PC-3 (cell line): ENCODE measurements at regions not wholly inside any gene's neighbourhood (a gene's known extent, or its start where the extent isn't known, plus 50 kb on each side); places are given as distances from the start of the nearest gene placed in this dataset.

Experiments used
- ATAC-seq: fragments of 200-7000 bp; cut with Tn5 transposase; 2 replicates; pipeline ENCODE4 v1.9.1; 2020; ENCODE audit warnings: mild to moderate bottlenecking, moderate library complexity
- BruUV-seq: library from RNA; stranded (reverse); fragments of 400-500 nt; replicated peaks from 2 replicates; lab custom pipeline; 2021; lab: Mats Ljungman, UMichigan
- CTCF ChIA-PET: fragments of 300-600 bp; sonication (Branson Sonifier 250); formaldehyde crosslinking; loops from one replicate; lab custom pipeline; 2022; ENCODE audit warnings: antibody characterized with exemption; lab: Charles Lee
- POLR2A ChIA-PET: fragments of 300-600 bp; sonication (Branson Sonifier 250); formaldehyde crosslinking; loops from one replicate; lab custom pipeline; 2022; ENCODE audit warnings: antibody characterized with exemption; ENCODE audit not compliant: unreplicated experiment; lab: Charles Lee
- DNase-seq: peaks from one replicate; pipeline ENCODE4 v3.0.0-alpha.2; 2015
- H2AFZ ChIP-seq: fragments of 300-600 bp; sonication (generic); 2 replicates; pipeline ENCODE4 v1.6.0; 2016; ENCODE audit warnings: antibody characterized with exemption, low read length
- H3F3A ChIP-seq: fragments of 300-600 bp; sonication (generic); one replicate; pipeline ENCODE4 v1.6.0; 2017; ENCODE audit warnings: antibody characterized with exemption, low read length, control low read depth, mild to moderate bottlenecking; ENCODE audit not compliant: unreplicated experiment
- H3K27ac ChIP-seq: fragments of 300-600 bp; sonication (generic); 2 replicates; pipeline ENCODE4 v1.5.1; 2016; ENCODE audit warnings: mild to moderate bottlenecking, low read length
- H3K27me3 ChIP-seq: fragments of 300-600 bp; sonication (generic); 2 replicates; pipeline ENCODE4 v1.6.1; 2016; ENCODE audit warnings: low read length, mixed read lengths
- H3K36me3 ChIP-seq: fragments of 300-600 bp; sonication (generic); 2 replicates; pipeline ENCODE4 v1.6.1; 2016; ENCODE audit warnings: low read depth, mixed run types, low read length, mixed read lengths
- H3K4me1 ChIP-seq: fragments of 300-600 bp; sonication (generic); 2 replicates; pipeline ENCODE4 v1.5.1; 2016; ENCODE audit warnings: low read length; ENCODE audit not compliant: insufficient read depth
- H3K4me2 ChIP-seq: fragments of 300-600 bp; sonication (generic); 2 replicates; pipeline ENCODE4 v1.6.0; 2016; ENCODE audit warnings: low read length
- H3K4me3 ChIP-seq: fragments of 300-600 bp; sonication (generic); 2 replicates; pipeline ENCODE4 v1.5.1; 2016; ENCODE audit warnings: mild to moderate bottlenecking, low read length, mixed read lengths
- H3K79me2 ChIP-seq: fragments of 300-600 bp; sonication (generic); 2 replicates; pipeline ENCODE4 v1.6.1; 2017; ENCODE audit warnings: low read length, mixed read lengths
- H3K9ac ChIP-seq: fragments of 300-600 bp; sonication (generic); 2 replicates; pipeline ENCODE4 v1.6.0; 2016; ENCODE audit warnings: mild to moderate bottlenecking, low read length
- H3K9me2 ChIP-seq: fragments of 300-600 bp; sonication (generic); replicated peaks from 2 replicates; pipeline ENCODE4 v1.6.1; 2016; ENCODE audit warnings: mixed run types, low read length, mixed read lengths
- H3K9me3 ChIP-seq: fragments of 300-600 bp; sonication (generic); 2 replicates; pipeline ENCODE4 v1.6.1; 2016; ENCODE audit warnings: low read length, mixed read lengths
- H4K20me1 ChIP-seq: fragments of 300-600 bp; sonication (generic); 2 replicates; pipeline ENCODE4 v1.6.1; 2016; ENCODE audit warnings: low read length, mixed read lengths
- EZH2 ChIP-seq: fragments of 300-600 bp; sonication (generic); IDR thresholded peaks from one replicate; pipeline ENCODE4 v1.6.1; 2017; ENCODE audit warnings: antibody characterized with exemption, mild to moderate bottlenecking, low read length; ENCODE audit not compliant: unreplicated experiment
- EZH2phosphoT487 ChIP-seq: fragments of 300-600 bp; sonication (generic); IDR thresholded peaks from 2 replicates; pipeline ENCODE4 v1.6.1; 2018; ENCODE audit warnings: mild to moderate bottlenecking, antibody characterized with exemption, low read length, borderline replicate concordance
- intact Hi-C: fragments of 100-400 bp; cut with micrococcal nuclease; formaldehyde crosslinking; loops from 2 replicates; pipeline ENCODE4 v1.9.0; 2023
- TF ChIP-seq, protein P1 (sequence below): fragments of 300-600 bp; sonication (generic); conservative IDR thresholded peaks from 2 replicates; pipeline ENCODE4 v1.5.1; 2017; ENCODE audit warnings: antibody characterized with exemption, low read depth, mild to moderate bottlenecking, low read length

- no TSS peak for BruUV-seq
- DNase-seq (no peak), ATAC-seq (no peak)
- Histone ChIP-seq H3K36me3 (no peaks in the 10 kb centered on the region), H4K20me1 (no peaks in the 10 kb centered on the region), H3K9ac (no peak overlapping the region), H3K4me3 (no peak overlapping the region), H3K9me3 (no peaks in the 10 kb centered on the region), H3K27ac (no peak overlapping the region), H3F3A (no peaks in the 10 kb centered on the region), H3K79me2 (no peaks in the 10 kb centered on the region), H3K4me2 (no peak overlapping the region), H3K4me1 (no peaks in the 10 kb centered on the region), H2AFZ (no peak overlapping the region), H3K27me3 (no peaks in the 10 kb centered on the region), H3K9me2 (no peaks in the 10 kb centered on the region)
- POLR2A ChIA-PET = interaction anchor here (0.5 kb wide), 1 partner anchor 257 kb away, joined by 5 read pairs; no protein-coding TSS in a partner anchor
- CTCF ChIA-PET = no interaction called here
- intact Hi-C loops = no loop called here
- TF ChIP-seq EZH2 = no peak
- no peak for TF ChIP-seq EZH2phosphoT487
These were observed 878.7 kb upstream of the MAN1A1 start for GRCh38 chr6:120228297-120228696.

GRCh38 chr6:120219339-120219738, 869.8 kb upstream of the MAN1A1 start:
- no peak for DNase-seq
- BruUV-seq = no TSS peak
- Histone ChIP-seq H2AFZ (no peak overlapping the region), H3K4me3 (no peak overlapping the region), H3K4me2 (no peak overlapping the region), H3K36me3 (no peaks in the 10 kb centered on the region), H3F3A (no peaks in the 10 kb centered on the region), H3K4me1 (peaks cover under 1% of the 10 kb centered on the region; the same call in 1 of the 2 replicates), H3K9me3 (no peaks in the 10 kb centered on the region), H3K79me2 (no peaks in the 10 kb centered on the region), H3K27ac (no peak overlapping the region), H3K9me2 (no peaks in the 10 kb centered on the region), H3K9ac (no peak overlapping the region), H3K27me3 (no peaks in the 10 kb centered on the region), H4K20me1 (no peaks in the 10 kb centered on the region)
- TF ChIP-seq, protein P1, sequence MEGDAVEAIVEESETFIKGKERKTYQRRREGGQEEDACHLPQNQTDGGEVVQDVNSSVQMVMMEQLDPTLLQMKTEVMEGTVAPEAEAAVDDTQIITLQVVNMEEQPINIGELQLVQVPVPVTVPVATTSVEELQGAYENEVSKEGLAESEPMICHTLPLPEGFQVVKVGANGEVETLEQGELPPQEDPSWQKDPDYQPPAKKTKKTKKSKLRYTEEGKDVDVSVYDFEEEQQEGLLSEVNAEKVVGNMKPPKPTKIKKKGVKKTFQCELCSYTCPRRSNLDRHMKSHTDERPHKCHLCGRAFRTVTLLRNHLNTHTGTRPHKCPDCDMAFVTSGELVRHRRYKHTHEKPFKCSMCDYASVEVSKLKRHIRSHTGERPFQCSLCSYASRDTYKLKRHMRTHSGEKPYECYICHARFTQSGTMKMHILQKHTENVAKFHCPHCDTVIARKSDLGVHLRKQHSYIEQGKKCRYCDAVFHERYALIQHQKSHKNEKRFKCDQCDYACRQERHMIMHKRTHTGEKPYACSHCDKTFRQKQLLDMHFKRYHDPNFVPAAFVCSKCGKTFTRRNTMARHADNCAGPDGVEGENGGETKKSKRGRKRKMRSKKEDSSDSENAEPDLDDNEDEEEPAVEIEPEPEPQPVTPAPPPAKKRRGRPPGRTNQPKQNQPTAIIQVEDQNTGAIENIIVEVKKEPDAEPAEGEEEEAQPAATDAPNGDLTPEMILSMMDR = no peak
- TF ChIP-seq EZH2phosphoT487 (no peak), EZH2 (no peak)
- CTCF ChIA-PET = no interaction called here
- POLR2A ChIA-PET = no interaction called here
- ATAC-seq = no peak
- intact Hi-C loops = no loop called here

DNA sequence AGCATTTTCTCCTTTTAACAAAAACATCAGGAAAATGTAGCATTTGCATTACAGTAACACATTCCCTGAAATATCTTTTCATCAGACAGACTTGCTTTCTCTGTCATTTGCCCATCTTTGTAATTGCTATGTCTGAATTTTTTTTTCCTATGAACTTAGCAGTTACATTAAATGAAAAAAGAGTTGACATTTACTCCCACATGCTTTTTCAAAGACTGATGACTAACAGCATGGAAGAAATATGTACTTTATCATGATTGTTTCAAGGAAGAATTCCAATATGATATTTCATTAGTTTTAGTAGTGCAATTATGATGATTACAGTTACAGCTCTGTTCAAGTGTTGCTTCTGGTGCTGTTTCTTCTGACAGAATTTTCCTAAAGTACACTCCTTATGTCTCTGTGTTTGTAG, 864.5 kb upstream of the MAN1A1 start:
- H3K79me2 ChIP-seq = no peaks in the 10 kb centered on the region
- H3K9ac ChIP-seq = no peak overlapping the region
- no peak overlapping the region for H3K4me3 ChIP-seq
- H4K20me1 ChIP-seq = no peaks in the 10 kb centered on the region
- ATAC-seq (no peak), DNase-seq (peak; percentile 6)
- ChIA-PET CTCF (no interaction called here), POLR2A (no interaction called here)
- no peaks in the 10 kb centered on the region for H3K9me2 ChIP-seq
- intact Hi-C loops = no loop called here
- peaks cover 25% of the 10 kb centered on the region for H3K4me1 ChIP-seq
- BruUV-seq = no TSS peak
- no peak overlapping the region for H2AFZ ChIP-seq
- H3K9me3 ChIP-seq = no peaks in the 10 kb centered on the region
- H3K27me3 ChIP-seq = no peaks in the 10 kb centered on the region
- no peak overlapping the region for H3K27ac ChIP-seq
- TF ChIP-seq, protein P1 = no peak
- TF ChIP-seq EZH2phosphoT487 (no peak), EZH2 (no peak)
- H3K4me2 ChIP-seq = no peak overlapping the region
- no peaks in the 10 kb centered on the region for H3K36me3 ChIP-seq
- H3F3A ChIP-seq = no peaks in the 10 kb centered on the region
